ENCODE measurements at regions not wholly inside any gene's neighbourhood (a gene's known extent, or its start where the extent isn't known, plus 50 kb on each side); places are given as distances from the start of the nearest gene placed in this dataset.

DNA sequence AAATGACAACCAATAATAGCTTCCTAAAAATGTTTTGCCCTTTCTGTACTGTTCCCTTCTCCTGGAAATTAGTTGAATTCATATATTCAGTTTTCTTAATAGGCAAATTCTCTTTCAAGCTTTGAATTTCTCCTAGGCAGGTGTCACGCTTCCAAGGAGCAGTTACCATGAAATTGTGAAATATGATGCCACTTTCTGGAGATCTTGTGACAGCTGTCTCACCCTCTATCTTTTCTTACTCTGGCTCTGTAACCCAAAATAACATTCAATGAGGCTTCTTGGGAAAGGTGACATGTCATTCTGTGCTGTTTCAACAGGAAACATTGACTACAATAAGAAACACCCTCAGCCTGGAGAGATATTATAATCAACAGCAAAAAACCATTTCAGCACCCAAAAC lies 80.3 kb upstream of the MRI1 start:
- TF ChIP-seq, protein P1, sequence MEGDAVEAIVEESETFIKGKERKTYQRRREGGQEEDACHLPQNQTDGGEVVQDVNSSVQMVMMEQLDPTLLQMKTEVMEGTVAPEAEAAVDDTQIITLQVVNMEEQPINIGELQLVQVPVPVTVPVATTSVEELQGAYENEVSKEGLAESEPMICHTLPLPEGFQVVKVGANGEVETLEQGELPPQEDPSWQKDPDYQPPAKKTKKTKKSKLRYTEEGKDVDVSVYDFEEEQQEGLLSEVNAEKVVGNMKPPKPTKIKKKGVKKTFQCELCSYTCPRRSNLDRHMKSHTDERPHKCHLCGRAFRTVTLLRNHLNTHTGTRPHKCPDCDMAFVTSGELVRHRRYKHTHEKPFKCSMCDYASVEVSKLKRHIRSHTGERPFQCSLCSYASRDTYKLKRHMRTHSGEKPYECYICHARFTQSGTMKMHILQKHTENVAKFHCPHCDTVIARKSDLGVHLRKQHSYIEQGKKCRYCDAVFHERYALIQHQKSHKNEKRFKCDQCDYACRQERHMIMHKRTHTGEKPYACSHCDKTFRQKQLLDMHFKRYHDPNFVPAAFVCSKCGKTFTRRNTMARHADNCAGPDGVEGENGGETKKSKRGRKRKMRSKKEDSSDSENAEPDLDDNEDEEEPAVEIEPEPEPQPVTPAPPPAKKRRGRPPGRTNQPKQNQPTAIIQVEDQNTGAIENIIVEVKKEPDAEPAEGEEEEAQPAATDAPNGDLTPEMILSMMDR (IDR thresholded peaks at IDR 0.05 in 4 of 5, conservative IDR thresholded peaks at IDR 0.05 in 1 of 5), result no peak
- TF ChIP-seq POLR2A (IDR thresholded peaks at IDR 0.05), result no peak
